ENCODE measurements at regions not wholly inside any gene's neighbourhood (a gene's known extent, or its start where the extent isn't known, plus 50 kb on each side); places are given as distances from the start of the nearest gene placed in this dataset.
A peak's percentile ranks its signal among the peaks of the same experiment; 100 is the strongest.

GRCh38 chr10:91150631-91151030 lies 69.8 kb upstream of the PCGF5 start:
- Histone ChIP-seq H3K4me3 (no peak overlapping the region), H4K20me1 (no peaks in the 10 kb centered on the region), H3K9ac (no peak overlapping the region), H3K27me3 (no peaks in the 10 kb centered on the region), H3K36me3 (no peaks in the 10 kb centered on the region), H3K27ac (no peak overlapping the region), H3K4me1 (no peaks in the 10 kb centered on the region), H3K9me3 (no peaks in the 10 kb centered on the region), H3K4me2 (no peak overlapping the region)
- TF ChIP-seq Cebpa-rat (IDR thresholded peaks at IDR 0.05), result no peak

DNA sequence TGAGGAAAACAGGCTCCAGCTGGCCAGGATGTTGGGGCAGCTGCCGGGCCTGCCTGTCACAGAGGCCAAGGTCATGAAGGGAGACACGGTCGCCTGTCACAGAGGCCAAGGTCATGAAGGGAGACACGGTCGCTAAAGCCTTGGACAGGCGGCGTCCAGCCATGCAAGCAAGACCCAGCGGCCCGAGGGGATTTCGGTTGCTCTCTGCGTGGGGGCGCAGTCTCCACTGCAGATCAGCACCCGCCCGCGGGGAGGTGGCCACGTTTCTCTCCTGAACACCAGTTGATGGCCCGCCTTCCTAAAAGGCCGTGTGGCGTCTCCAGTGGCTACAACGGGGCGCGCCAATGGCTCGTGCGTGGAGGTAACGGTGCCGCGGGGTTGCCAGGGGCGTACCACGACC lies 67.0 kb upstream of the PCGF5 start:
- Histone ChIP-seq H3K4me3 (no peak overlapping the region), H3K27me3 (no peaks in the 10 kb centered on the region), H3K36me3 (no peaks in the 10 kb centered on the region), H3K4me2 (no peak overlapping the region), H3K9ac (no peak overlapping the region), H3K9me3 (no peaks in the 10 kb centered on the region), H4K20me1 (no peaks in the 10 kb centered on the region), H3K4me1 (peaks cover 8% of the 10 kb centered on the region), H3K27ac (no peak overlapping the region)
- no peak for TF ChIP-seq Cebpa-rat (IDR thresholded peaks at IDR 0.05)

- H3K27me3 ChIP-seq, result no peaks in the 10 kb centered on the region
- no peaks in the 10 kb centered on the region for H3K36me3 ChIP-seq
- H3K9me3 ChIP-seq, result no peaks in the 10 kb centered on the region
- no peak for TF ChIP-seq Cebpa-rat (IDR thresholded peaks at IDR 0.05)
- no peak overlapping the region for H3K27ac ChIP-seq
- no peak overlapping the region for H3K4me3 ChIP-seq
- peaks cover 8% of the 10 kb centered on the region for H3K4me1 ChIP-seq
- no peak overlapping the region for H3K9ac ChIP-seq
- no peaks in the 10 kb centered on the region for H4K20me1 ChIP-seq
- no peak overlapping the region for H3K4me2 ChIP-seq
Observed at GRCh38 chr10:91154842-91155241, 65.6 kb upstream of the PCGF5 start.

- H3K4me2 ChIP-seq, result peak overlapping the region; percentile 17
- H3K27me3 ChIP-seq, result no peaks in the 10 kb centered on the region
- no peak overlapping the region for H3K9ac ChIP-seq
- H3K27ac ChIP-seq, result no peak overlapping the region
- no peaks in the 10 kb centered on the region for H3K9me3 ChIP-seq
- H3K36me3 ChIP-seq, result no peaks in the 10 kb centered on the region
- TF ChIP-seq Cebpa-rat (IDR thresholded peaks at IDR 0.05), result no peak
- no peaks in the 10 kb centered on the region for H4K20me1 ChIP-seq
- no peak overlapping the region for H3K4me3 ChIP-seq
- H3K4me1 ChIP-seq, result peaks cover 8% of the 10 kb centered on the region
Observed at GRCh38 chr10:91156196-91156595, 64.3 kb upstream of the PCGF5 start.

DNA sequence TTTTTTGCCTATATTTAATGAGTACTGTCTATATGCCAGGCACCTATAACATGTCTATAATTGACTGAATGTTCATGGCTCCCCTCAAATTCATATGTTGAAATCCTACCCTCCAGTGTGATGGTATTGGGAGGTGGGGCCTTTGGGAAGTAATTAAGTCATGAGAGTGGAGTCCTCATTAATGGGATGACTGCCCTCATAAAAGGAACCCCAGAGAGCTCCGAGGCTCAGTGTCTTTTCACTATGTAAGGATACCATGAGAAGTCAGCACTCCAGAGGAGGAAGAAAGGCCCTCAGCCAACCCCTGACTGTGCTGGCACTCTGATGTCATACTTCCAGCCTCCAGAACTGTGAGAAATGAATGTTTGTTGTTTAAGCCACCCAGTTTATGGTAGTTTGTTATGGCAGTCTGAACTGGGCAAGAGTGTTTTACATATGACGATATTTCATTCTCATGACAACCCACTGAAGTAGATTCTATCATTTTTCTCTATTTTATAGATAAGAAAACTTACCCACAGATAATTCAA lies 61.1 kb upstream of the PCGF5 start:
- Histone ChIP-seq H3K4me1 (peaks cover 13% of the 10 kb centered on the region), H3K4me2 (no peak overlapping the region), H3K9me3 (no peaks in the 10 kb centered on the region), H3K4me3 (no peak overlapping the region), H3K9ac (no peak overlapping the region), H3K36me3 (no peaks in the 10 kb centered on the region), H3K27ac (no peak overlapping the region), H4K20me1 (peaks cover 5% of the 10 kb centered on the region), H3K27me3 (peaks cover 4% of the 10 kb centered on the region; the same call in 1 of the 2 replicates)
- TF ChIP-seq Cebpa-rat (IDR thresholded peaks at IDR 0.05), result no peak

GRCh38 chr10:91162050-91162494 lies 58.4 kb upstream of the PCGF5 start:
- Histone ChIP-seq H3K4me2 (peak overlapping the region; percentile 90), H3K9ac (peak overlapping the region; percentile 86), H3K27me3 (peaks cover 7% of the 10 kb centered on the region; the same call in 1 of the 2 replicates), H4K20me1 (peaks cover 30% of the 10 kb centered on the region), H3K27ac (peak overlapping the region; percentile 73), H3K4me3 (peak overlapping the region; percentile 83), H3K36me3 (no peaks in the 10 kb centered on the region), H3K4me1 (peaks cover 6% of the 10 kb centered on the region), H3K9me3 (no peaks in the 10 kb centered on the region)
- no peak for TF ChIP-seq Cebpa-rat (IDR thresholded peaks at IDR 0.05)

DNA sequence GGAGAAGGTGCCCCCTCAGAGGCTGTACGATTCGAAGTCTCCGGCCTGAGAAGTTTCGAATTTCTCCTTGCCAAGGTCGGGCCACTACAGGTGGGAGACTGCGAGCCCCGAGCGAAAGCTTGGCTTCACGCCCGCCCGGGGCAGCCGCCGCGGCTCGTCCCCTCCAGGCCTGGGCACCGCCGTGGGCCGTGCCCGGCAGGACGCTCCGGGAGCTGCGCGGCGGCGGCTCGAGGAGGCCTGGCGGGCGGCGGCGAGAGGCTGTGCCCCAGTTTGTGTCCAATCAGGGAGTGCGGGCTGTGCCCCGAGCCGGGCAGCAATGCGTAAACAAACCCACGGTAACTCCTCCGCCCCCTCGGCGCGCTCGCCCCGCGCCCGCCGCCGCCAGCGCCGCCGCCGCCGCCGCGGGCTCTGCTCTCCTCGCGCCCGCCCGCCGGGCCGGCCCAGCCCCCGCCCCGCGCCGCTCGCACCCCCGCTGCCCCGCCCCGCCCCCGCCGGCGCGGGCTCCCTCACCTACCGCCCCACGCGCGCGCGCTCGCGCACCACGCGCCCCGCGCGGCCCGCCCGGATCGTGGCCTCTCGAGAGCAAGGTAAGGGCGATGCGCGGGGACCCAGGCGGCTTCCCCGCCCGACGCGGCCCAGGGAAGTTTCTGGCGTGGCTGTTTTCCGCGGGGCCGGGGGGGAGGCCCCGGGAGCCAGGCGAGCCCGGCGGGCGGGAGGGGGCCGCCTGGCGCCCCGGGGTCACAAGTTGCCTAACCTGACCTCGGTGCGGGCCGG lies 57.8 kb upstream of the PCGF5 start:
- Histone ChIP-seq H3K4me3 (peak overlapping the region; percentile 83), H3K27me3 (peaks cover 7% of the 10 kb centered on the region; the same call in 1 of the 2 replicates), H3K27ac (peak overlapping the region; percentile 80), H3K4me1 (peaks cover 6% of the 10 kb centered on the region), H3K4me2 (peak overlapping the region; percentile 94), H3K36me3 (no peaks in the 10 kb centered on the region), H4K20me1 (peaks cover 34% of the 10 kb centered on the region), H3K9me3 (no peaks in the 10 kb centered on the region), H3K9ac (peak overlapping the region; percentile 86)
- no peak for TF ChIP-seq Cebpa-rat (IDR thresholded peaks at IDR 0.05)

DNA sequence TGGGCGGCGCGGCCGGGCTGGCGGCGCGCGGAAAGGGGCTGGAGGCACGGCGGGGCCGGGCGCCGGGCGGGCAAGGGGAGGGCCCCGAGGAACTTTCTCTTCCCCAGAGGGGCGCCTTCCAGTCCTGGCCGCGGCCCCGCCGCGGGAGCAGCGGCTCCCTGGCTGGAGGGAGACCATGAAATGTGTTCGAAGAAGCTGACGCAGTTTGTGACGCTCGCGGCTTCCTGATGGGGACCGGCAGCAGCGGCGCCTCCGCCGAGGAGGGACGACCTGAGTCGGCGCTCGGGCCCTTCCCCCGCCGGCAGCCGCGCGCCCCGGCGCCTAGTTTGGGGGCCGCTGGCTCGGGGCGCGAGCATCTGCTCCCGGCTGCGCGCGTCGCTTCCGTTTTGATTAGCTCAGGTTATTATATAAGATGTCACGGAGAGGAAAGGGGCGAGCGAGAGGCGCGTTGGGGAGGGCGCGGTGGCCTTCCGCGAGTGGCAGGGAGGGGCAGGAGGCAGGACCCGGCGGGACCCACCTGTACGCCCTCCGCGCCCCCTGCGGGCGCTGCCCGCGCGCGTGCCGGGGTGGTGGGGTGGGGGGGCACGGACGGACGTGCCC lies 57.1 kb upstream of the PCGF5 start:
- peak overlapping the region; percentile 80 for H3K27ac ChIP-seq

DNA sequence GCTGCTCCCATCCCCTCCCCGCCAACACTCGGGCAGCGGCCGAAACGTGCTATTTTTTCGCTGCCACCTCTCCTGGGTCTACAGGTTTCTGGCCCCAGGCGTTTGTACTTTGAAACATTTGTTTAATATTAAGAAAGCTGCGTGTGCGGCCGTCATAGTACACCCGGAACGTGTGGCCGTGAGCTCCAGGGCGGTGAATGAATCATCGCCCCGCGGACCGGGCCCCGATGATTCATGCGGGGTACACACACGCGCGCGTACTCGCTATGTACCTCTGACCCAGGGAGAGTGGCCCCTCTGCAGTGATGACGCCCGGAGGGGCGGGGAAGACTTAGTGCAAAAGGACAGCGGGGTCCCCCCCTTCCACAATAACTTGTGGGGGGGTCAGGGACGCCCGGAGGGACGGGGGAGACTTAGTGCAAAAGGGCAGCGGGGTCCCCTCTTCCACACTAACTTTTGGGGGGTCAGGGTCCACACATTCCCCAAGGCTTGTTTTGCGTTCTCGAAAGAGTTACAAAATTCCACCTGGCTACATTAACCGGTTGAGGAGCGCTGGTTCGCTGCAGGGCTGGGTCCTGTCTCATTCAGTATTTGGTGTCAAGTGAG lies 56.5 kb upstream of the PCGF5 start:
- TF ChIP-seq Cebpa-rat (IDR thresholded peaks at IDR 0.05), result no peak
- peak overlapping the region; percentile 80 for H3K27ac ChIP-seq
- H3K4me2 ChIP-seq, result peak overlapping the region; percentile 94
- peaks cover 6% of the 10 kb centered on the region for H3K4me1 ChIP-seq
- peaks cover 35% of the 10 kb centered on the region for H4K20me1 ChIP-seq
- H3K9me3 ChIP-seq, result no peaks in the 10 kb centered on the region
- peak overlapping the region; percentile 83 for H3K4me3 ChIP-seq
- no peaks in the 10 kb centered on the region for H3K36me3 ChIP-seq
- peaks cover 7% of the 10 kb centered on the region; the same call in 1 of the 2 replicates for H3K27me3 ChIP-seq
- peak overlapping the region; percentile 86 for H3K9ac ChIP-seq

More for the DNA sequence above, 57.1 kb upstream of the PCGF5 start:
- H3K36me3 ChIP-seq, result no peaks in the 10 kb centered on the region
- H3K9ac ChIP-seq, result peak overlapping the region; percentile 86
- H3K4me3 ChIP-seq, result peak overlapping the region; percentile 83
- no peaks in the 10 kb centered on the region for H3K9me3 ChIP-seq
- H4K20me1 ChIP-seq, result peaks cover 35% of the 10 kb centered on the region
- TF ChIP-seq Cebpa-rat (IDR thresholded peaks at IDR 0.05), result no peak
- H3K27me3 ChIP-seq, result peaks cover 7% of the 10 kb centered on the region; the same call in 1 of the 2 replicates
- H3K4me1 ChIP-seq, result peaks cover 6% of the 10 kb centered on the region
- H3K4me2 ChIP-seq, result peak overlapping the region; percentile 94
